DND-41 (cell line): ENCODE measurements at regions not wholly inside any gene's neighbourhood (a gene's known extent, or its start where the extent isn't known, plus 50 kb on each side); places are given as distances from the start of the nearest gene placed in this dataset.

Source experiments
- ATAC-seq: fragments of 200-7000 bp; cut with Tn5 transposase; 3 replicates; pipeline ENCODE4 v1.9.1; 2021; ENCODE audit warnings: low read depth; ENCODE audit not compliant: insufficient read depth
- DNase-seq: peaks from one replicate; pipeline ENCODE4 v3.0.0-alpha.2; 2020
- H2AFZ ChIP-seq: 2 replicates; pipeline ENCODE4 v1.6.0; 2012; ENCODE audit warnings: low read depth, low read length
- H3K27ac ChIP-seq: 2 replicates; pipeline ENCODE4 v1.5.1; 2012; ENCODE audit warnings: low read length, inconsistent platforms
- H3K27me3 ChIP-seq: fragments of 200-600 bp; sonication (generic); 2 replicates; pipeline ENCODE4 v1.6.0; 2012; ENCODE audit warnings: low read length, mild to moderate bottlenecking, inconsistent platforms; ENCODE audit not compliant: insufficient read depth, poor library complexity
- H3K36me3 ChIP-seq: 2 replicates; pipeline ENCODE4 v1.5.1; 2012; ENCODE audit warnings: low read length, inconsistent platforms; ENCODE audit not compliant: insufficient read depth
- H3K4me1 ChIP-seq: 2 replicates; pipeline ENCODE4 v1.5.1; 2012; ENCODE audit warnings: mild to moderate bottlenecking, low read length; ENCODE audit not compliant: insufficient read depth
- H3K4me2 ChIP-seq: 2 replicates; pipeline ENCODE4 v1.6.0; 2012; ENCODE audit warnings: mild to moderate bottlenecking, moderate library complexity, low read length, inconsistent platforms; ENCODE audit not compliant: insufficient read depth
- H3K4me3 ChIP-seq, 2 experiments: fragments of 200-600 bp in 1 of 2; shearing (Covaris generic) in 1 of 2; 2 replicates each; pipeline ENCODE4 v1.5.1; 2012 to 2016; ENCODE audit warnings: inconsistent platforms in 2 of 2, low read length in 2 of 2, mild to moderate bottlenecking in 2 of 2, low read depth in 1 of 2, moderate library complexity in 1 of 2
- H3K79me2 ChIP-seq: 2 replicates; pipeline ENCODE4 v1.6.0; 2012; ENCODE audit warnings: low read length, inconsistent platforms; ENCODE audit not compliant: insufficient read depth
- H3K9ac ChIP-seq: 2 replicates; pipeline ENCODE4 v1.6.0; 2012; ENCODE audit warnings: low read depth, mild to moderate bottlenecking, inconsistent platforms, low read length, moderate library complexity
- H3K9me3 ChIP-seq: 2 replicates; pipeline ENCODE4 v1.5.1; 2012; ENCODE audit warnings: low read length, moderate library complexity, mild to moderate bottlenecking, inconsistent platforms; ENCODE audit not compliant: insufficient read depth, severe bottlenecking
- H4K20me1 ChIP-seq: 2 replicates; pipeline ENCODE4 v1.6.0; 2012; ENCODE audit warnings: low read length; ENCODE audit not compliant: insufficient read depth
- EZH2 ChIP-seq: IDR thresholded peaks from 3 replicates; pipeline ENCODE4 v1.6.1; 2012; ENCODE audit warnings: borderline replicate concordance, low read depth, mild to moderate bottlenecking, moderate library complexity, low read length, inconsistent platforms; ENCODE audit not compliant: severe bottlenecking
- TF ChIP-seq, protein P1 (sequence below): IDR thresholded peaks from 2 replicates; pipeline ENCODE4 v1.5.1; 2012; ENCODE audit warnings: borderline replicate concordance, low read length, moderate library complexity, mild to moderate bottlenecking; ENCODE audit not compliant: poor library complexity, severe bottlenecking; ENCODE audit errors: extremely low read depth

- Histone ChIP-seq H3K4me3 (no peak overlapping the region), H3K36me3 (no peaks in the 10 kb centered on the region), H2AFZ (no peak overlapping the region), H3K27ac (no peak overlapping the region), H3K4me2 (no peak overlapping the region), H3K4me1 (no peaks in the 10 kb centered on the region), H3K79me2 (no peaks in the 10 kb centered on the region), H3K9ac (no peak overlapping the region), H3K9me3 (peaks cover 12% of the 10 kb centered on the region), H4K20me1 (no peaks in the 10 kb centered on the region), H3K27me3 (no peaks in the 10 kb centered on the region)
- DNase-seq (no peak), ATAC-seq (no peak)
- TF ChIP-seq EZH2 = no peak
- TF ChIP-seq, protein P1, sequence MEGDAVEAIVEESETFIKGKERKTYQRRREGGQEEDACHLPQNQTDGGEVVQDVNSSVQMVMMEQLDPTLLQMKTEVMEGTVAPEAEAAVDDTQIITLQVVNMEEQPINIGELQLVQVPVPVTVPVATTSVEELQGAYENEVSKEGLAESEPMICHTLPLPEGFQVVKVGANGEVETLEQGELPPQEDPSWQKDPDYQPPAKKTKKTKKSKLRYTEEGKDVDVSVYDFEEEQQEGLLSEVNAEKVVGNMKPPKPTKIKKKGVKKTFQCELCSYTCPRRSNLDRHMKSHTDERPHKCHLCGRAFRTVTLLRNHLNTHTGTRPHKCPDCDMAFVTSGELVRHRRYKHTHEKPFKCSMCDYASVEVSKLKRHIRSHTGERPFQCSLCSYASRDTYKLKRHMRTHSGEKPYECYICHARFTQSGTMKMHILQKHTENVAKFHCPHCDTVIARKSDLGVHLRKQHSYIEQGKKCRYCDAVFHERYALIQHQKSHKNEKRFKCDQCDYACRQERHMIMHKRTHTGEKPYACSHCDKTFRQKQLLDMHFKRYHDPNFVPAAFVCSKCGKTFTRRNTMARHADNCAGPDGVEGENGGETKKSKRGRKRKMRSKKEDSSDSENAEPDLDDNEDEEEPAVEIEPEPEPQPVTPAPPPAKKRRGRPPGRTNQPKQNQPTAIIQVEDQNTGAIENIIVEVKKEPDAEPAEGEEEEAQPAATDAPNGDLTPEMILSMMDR = no peak
These were observed 591.9 kb upstream of the NECTIN3 start for GRCh38 chr3:110479731-110480130.

- peaks cover 26% of the 10 kb centered on the region for H3K9me3 ChIP-seq
- H2AFZ ChIP-seq = no peak overlapping the region
- ATAC-seq (no peak), DNase-seq (no peak)
- H3K36me3 ChIP-seq = no peaks in the 10 kb centered on the region
- H3K4me1 ChIP-seq = no peaks in the 10 kb centered on the region
- H3K27me3 ChIP-seq = no peaks in the 10 kb centered on the region
- no peak overlapping the region for H3K27ac ChIP-seq
- no peak overlapping the region for H3K4me3 ChIP-seq
- no peak overlapping the region for H3K4me2 ChIP-seq
- no peaks in the 10 kb centered on the region for H4K20me1 ChIP-seq
- no peaks in the 10 kb centered on the region for H3K79me2 ChIP-seq
- TF ChIP-seq, protein P1 = no peak
- no peak for TF ChIP-seq EZH2
- H3K9ac ChIP-seq = no peak overlapping the region
These were observed 586.2 kb upstream of the NECTIN3 start for GRCh38 chr3:110485389-110485788.

- H3K9ac ChIP-seq = no peak overlapping the region
- no peak overlapping the region for H3K27ac ChIP-seq
- ATAC-seq = no peak
- peaks cover 19% of the 10 kb centered on the region for H3K9me3 ChIP-seq
- H3K4me1 ChIP-seq = no peaks in the 10 kb centered on the region
- H3K27me3 ChIP-seq = no peaks in the 10 kb centered on the region
- no peaks in the 10 kb centered on the region for H3K79me2 ChIP-seq
- no peak overlapping the region for H2AFZ ChIP-seq
- TF ChIP-seq, protein P1 = no peak
- TF ChIP-seq EZH2 = no peak
- no peak for DNase-seq
- no peak overlapping the region for H3K4me3 ChIP-seq
- H3K36me3 ChIP-seq = no peaks in the 10 kb centered on the region
- no peak overlapping the region for H3K4me2 ChIP-seq
- H4K20me1 ChIP-seq = no peaks in the 10 kb centered on the region
These were observed 583.8 kb upstream of the NECTIN3 start for GRCh38 chr3:110487840-110488239.

- Histone ChIP-seq H4K20me1 (no peaks in the 10 kb centered on the region), H3K4me3 (no peak overlapping the region), H2AFZ (no peak overlapping the region), H3K27me3 (no peaks in the 10 kb centered on the region), H3K9ac (no peak overlapping the region), H3K4me1 (no peaks in the 10 kb centered on the region), H3K9me3 (peaks cover 10% of the 10 kb centered on the region), H3K4me2 (no peak overlapping the region), H3K27ac (no peak overlapping the region), H3K79me2 (no peaks in the 10 kb centered on the region), H3K36me3 (no peaks in the 10 kb centered on the region)
- no peak for ATAC-seq
- no peak for DNase-seq
- TF ChIP-seq EZH2 = no peak
- TF ChIP-seq, protein P1 = no peak
These were observed 580.2 kb upstream of the NECTIN3 start for GRCh38 chr3:110491413-110491812.
